CD4-positive, alpha-beta T cell (primary cell): ENCODE measurements at regions not wholly inside any gene's neighbourhood (a gene's known extent, or its start where the extent isn't known, plus 50 kb on each side); places are given as distances from the start of the nearest gene placed in this dataset.

Experiments used
- ATAC-seq: fragments of 200-7000 bp; cut with Tn5 transposase; one replicate; pipeline ENCODE4 v1.10.0; 2022; ENCODE audit warnings: mild to moderate bottlenecking; ENCODE audit not compliant: poor library complexity
- CTCF ChIA-PET: fragments of 350-600 bp; sonication (Branson Sonifier 250); formaldehyde crosslinking; loops from one replicate; lab custom pipeline; 2021; ENCODE audit warnings: antibody characterized with exemption, inconsistent platforms; lab: Charles Lee
- POLR2A ChIA-PET: fragments of 350-600 bp; sonication (Branson Sonifier 250); formaldehyde crosslinking; loops from one replicate; lab custom pipeline; 2021; ENCODE audit warnings: antibody characterized with exemption, inconsistent platforms; lab: Charles Lee
- DNase-seq, 14 experiments: peaks; one replicate each; pipeline ENCODE4 v3.0.0-alpha.2; 2013 to 2020; ENCODE audit warnings: mixed read lengths in 2 of 14
- H3K27ac ChIP-seq, 2 donors: one replicate each; pipeline versions ENCODE4 v1.5.1 to v1.7.0; 2013; ENCODE audit warnings: low read length in 2 of 2, low read depth in 1 of 2, mild to moderate bottlenecking in 1 of 2
- H3K27me3 ChIP-seq, 2 experiments: 1 replicate in 1 of 2; 2 replicates in 1 of 2; pipeline versions ENCODE4 v1.6.1 to v1.7.0; 2013; ENCODE audit warnings: low read length in 2 of 2, control low read depth in 1 of 2, mild to moderate bottlenecking in 1 of 2, moderate library complexity in 1 of 2; ENCODE audit not compliant: insufficient read depth in 2 of 2, control insufficient read depth in 1 of 2
- H3K36me3 ChIP-seq: one replicate; pipeline ENCODE4 v1.6.1; 2013; ENCODE audit warnings: low read length, control low read depth; ENCODE audit not compliant: insufficient read depth
- H3K4me1 ChIP-seq: one replicate; pipeline ENCODE4 v1.6.1; 2013; ENCODE audit warnings: low read length, control low read depth; ENCODE audit not compliant: insufficient read depth
- H3K4me3 ChIP-seq: one replicate; pipeline ENCODE4 v1.5.1; 2013; ENCODE audit warnings: mild to moderate bottlenecking, low read length, moderate library complexity
- H3K9me3 ChIP-seq, 2 experiments: 1 replicate in 1 of 2; 2 replicates in 1 of 2; pipeline versions ENCODE4 v1.6.1 to v1.7.0; 2013; ENCODE audit warnings: low read length in 2 of 2, mild to moderate bottlenecking in 2 of 2, control low read depth in 1 of 2, moderate library complexity in 1 of 2; ENCODE audit not compliant: control insufficient read depth in 1 of 2, insufficient read depth in 1 of 2
- H3K27ac Mint-ChIP-seq: one replicate; pipeline ENCODE4 v1.8.0; 2020; ENCODE audit warnings: mixed read lengths
- H3K27me3 Mint-ChIP-seq: one replicate; pipeline ENCODE4 v1.8.0; 2021; ENCODE audit warnings: mixed read lengths
- H3K36me3 Mint-ChIP-seq: one replicate; pipeline ENCODE4 v1.8.0; 2021; ENCODE audit warnings: low read depth, mixed read lengths
- H3K4me1 Mint-ChIP-seq: one replicate; pipeline ENCODE4 v1.8.0; 2021; ENCODE audit warnings: low read depth, mixed read lengths
- H3K4me3 Mint-ChIP-seq: one replicate; pipeline ENCODE4 v1.8.0; 2020; ENCODE audit warnings: mild to moderate bottlenecking, mixed read lengths
- H3K9me3 Mint-ChIP-seq: one replicate; pipeline ENCODE4 v1.8.0; 2020; ENCODE audit warnings: mixed read lengths
- CTCF ChIP-seq: fragments of 200-600 bp; IDR thresholded peaks from one replicate; pipeline ENCODE4 v1.8.0; 2022; ENCODE audit warnings: antibody characterized with exemption, mild to moderate bottlenecking
- intact Hi-C, 2 experiments: fragments of 100-400 bp; cut with DNase I in 1 of 2; cut with micrococcal nuclease in 1 of 2; formaldehyde crosslinking; loops; one replicate each; pipeline versions ENCODE4 v1.15.1 to v1.9.0; 2023 to 2025; cut with DNase I, micrococcal nuclease

GRCh38 chr2:205937211-205937610 is 148.8 kb downstream of the INO80D start:
- intact Hi-C loops, result no loop called here
- no peaks in the 10 kb centered on the region for H3K9me3 Mint-ChIP-seq
- no peak for TF ChIP-seq CTCF

GRCh38 chr2:205936446-205936845 is 149.5 kb downstream of the INO80D start:
- ChIA-PET POLR2A (no interaction called here), CTCF (interaction anchor here (2.6 kb wide), 1 partner anchor 10 kb away, joined by 9 read pairs; no protein-coding TSS in a partner anchor)
- no peaks in the 10 kb centered on the region for H3K27me3 ChIP-seq
- no peaks in the 10 kb centered on the region for H3K36me3 ChIP-seq
- Mint-ChIP-seq H3K36me3 (no peaks in the 10 kb centered on the region), H3K4me3 (no peak overlapping the region), H3K4me1 (no peaks in the 10 kb centered on the region), H3K27me3 (peaks cover 31% of the 10 kb centered on the region), H3K9me3 (no peaks in the 10 kb centered on the region), H3K27ac (no peak overlapping the region)
- no peaks in the 10 kb centered on the region for H3K9me3 ChIP-seq
- H3K4me1 ChIP-seq, result no peaks in the 10 kb centered on the region
- no peak for DNase-seq
- no peak for ATAC-seq
- no peak overlapping the region for H3K27ac ChIP-seq
- TF ChIP-seq CTCF, result no peak
- H3K4me3 ChIP-seq, result no peak overlapping the region
- intact Hi-C loops, result no loop called here

More at GRCh38 chr2:205937211-205937610, 148.8 kb downstream of the INO80D start:
- ChIA-PET POLR2A (no interaction called here), CTCF (no interaction called here)
- Histone ChIP-seq H3K27me3 (no peaks in the 10 kb centered on the region), H3K4me1 (no peaks in the 10 kb centered on the region), H3K4me3 (no peak overlapping the region), H3K9me3 (no peaks in the 10 kb centered on the region), H3K27ac (no peak overlapping the region), H3K36me3 (no peaks in the 10 kb centered on the region)
- Mint-ChIP-seq H3K27ac (no peak overlapping the region), H3K4me1 (no peaks in the 10 kb centered on the region), H3K4me3 (no peak overlapping the region), H3K27me3 (peaks cover 27% of the 10 kb centered on the region), H3K36me3 (no peaks in the 10 kb centered on the region)
- ATAC-seq (no peak), DNase-seq (no peak)

GRCh38 chr2:205934443-205934842 is 151.5 kb downstream of the INO80D start:
- H3K9me3 Mint-ChIP-seq, result no peaks in the 10 kb centered on the region
- Histone ChIP-seq H3K4me3 (no peak overlapping the region), H3K36me3 (no peaks in the 10 kb centered on the region), H3K27ac (no peak overlapping the region), H3K9me3 (no peaks in the 10 kb centered on the region), H3K27me3 (no peaks in the 10 kb centered on the region), H3K4me1 (no peaks in the 10 kb centered on the region)
- no peaks in the 10 kb centered on the region for H3K4me1 Mint-ChIP-seq
- no peak overlapping the region for H3K27ac Mint-ChIP-seq
- TF ChIP-seq CTCF, result no peak
- DNase-seq, result no peak
- ATAC-seq, result no peak
- H3K27me3 Mint-ChIP-seq, result peaks cover 46% of the 10 kb centered on the region
- ChIA-PET POLR2A (no interaction called here), CTCF (interaction anchor here (2.6 kb wide), 1 partner anchor 8 kb away, joined by 9 read pairs; no protein-coding TSS in a partner anchor)
- H3K4me3 Mint-ChIP-seq, result no peak overlapping the region
- no peaks in the 10 kb centered on the region for H3K36me3 Mint-ChIP-seq
- intact Hi-C loops, result no loop called here
